ENCODE measurements at regions not wholly inside any gene's neighbourhood (a gene's known extent, or its start where the extent isn't known, plus 50 kb on each side); places are given as distances from the start of the nearest gene placed in this dataset.

- no peak overlapping the region for H2AFZ ChIP-seq
- no peaks in the 10 kb centered on the region for H3K9me3 ChIP-seq (ENCODE audit: low read depth)
- H4K20me1 ChIP-seq (ENCODE audit: insufficient read depth, poor library complexity, severe bottlenecking), result no peaks in the 10 kb centered on the region
- no peaks in the 10 kb centered on the region for H3K27me3 ChIP-seq
- no peaks in the 10 kb centered on the region for H3K79me2 ChIP-seq
- H3K4me2 ChIP-seq, result no peak overlapping the region
- TF ChIP-seq CTCF (IDR thresholded peaks at IDR 0.05; ENCODE audit: poor library complexity) (no peak), EZH2 (IDR thresholded peaks at IDR 0.05; ENCODE audit: borderline replicate concordance) (no peak), EZH2phosphoT487 (IDR thresholded peaks at IDR 0.05; ENCODE audit: low read depth, severe bottlenecking, unreplicated experiment) (no peak)
- H3K9me2 ChIP-seq (replicated peaks; ENCODE audit: insufficient read depth), result no peaks in the 10 kb centered on the region
- H3K4me3 ChIP-seq, result no peak overlapping the region
- no peak overlapping the region for H3K27ac ChIP-seq
- 52% methylated on average over 4 of the region's 4 CpGs for WGBS (ENCODE audit: low lambda C conversion rate, missing lambda C conversion rate)
- no peaks in the 10 kb centered on the region for H3K36me3 ChIP-seq (replicated peaks; ENCODE audit: insufficient read depth, low read depth)
- peaks cover 8% of the 10 kb centered on the region for H3K4me1 ChIP-seq (ENCODE audit: insufficient read depth)
- DNase-seq (ENCODE audit: low spot score), result no peak
Observed at GRCh38 chr2:204195498-204195897, 258.9 kb downstream of the ICOS start.

GRCh38 chr2:204197336-204198005, 260.9 kb downstream of the ICOS start:
- no peaks in the 10 kb centered on the region for H3K9me3 ChIP-seq (ENCODE audit: low read depth)
- no peak for DNase-seq (ENCODE audit: low spot score)
- H3K79me2 ChIP-seq, result no peaks in the 10 kb centered on the region
- H3K9me2 ChIP-seq (replicated peaks; ENCODE audit: insufficient read depth), result no peaks in the 10 kb centered on the region
- H2AFZ ChIP-seq, result no peak overlapping the region
- WGBS (ENCODE audit: low lambda C conversion rate, missing lambda C conversion rate), result 76% methylated on average over 5 of the region's 5 CpGs
- no peaks in the 10 kb centered on the region for H3K4me1 ChIP-seq (ENCODE audit: insufficient read depth)
- H3K27me3 ChIP-seq, result no peaks in the 10 kb centered on the region
- H3K27ac ChIP-seq, result no peak overlapping the region
- no peak overlapping the region for H3K4me2 ChIP-seq
- no peak overlapping the region for H3K4me3 ChIP-seq
- H3K36me3 ChIP-seq (replicated peaks; ENCODE audit: insufficient read depth, low read depth), result no peaks in the 10 kb centered on the region
- H4K20me1 ChIP-seq (ENCODE audit: insufficient read depth, poor library complexity, severe bottlenecking), result no peaks in the 10 kb centered on the region
- no peak for TF ChIP-seq EZH2phosphoT487 (IDR thresholded peaks at IDR 0.05; ENCODE audit: low read depth, severe bottlenecking, unreplicated experiment)
- TF ChIP-seq EZH2 (IDR thresholded peaks at IDR 0.05; ENCODE audit: borderline replicate concordance), result no peak
- TF ChIP-seq CTCF (IDR thresholded peaks at IDR 0.05; ENCODE audit: poor library complexity), result no peak

GRCh38 chr2:204199357-204199756, 262.8 kb downstream of the ICOS start:
- Histone ChIP-seq H3K9me2 (replicated peaks; ENCODE audit: insufficient read depth) (no peaks in the 10 kb centered on the region), H3K9me3 (ENCODE audit: low read depth) (no peaks in the 10 kb centered on the region), H3K4me2 (no peak overlapping the region), H2AFZ (no peak overlapping the region), H3K4me1 (ENCODE audit: insufficient read depth) (no peaks in the 10 kb centered on the region), H3K79me2 (no peaks in the 10 kb centered on the region), H3K27me3 (no peaks in the 10 kb centered on the region), H4K20me1 (ENCODE audit: insufficient read depth, poor library complexity, severe bottlenecking) (no peaks in the 10 kb centered on the region), H3K36me3 (replicated peaks; ENCODE audit: insufficient read depth, low read depth) (no peaks in the 10 kb centered on the region), H3K4me3 (no peak overlapping the region), H3K27ac (no peak overlapping the region)
- TF ChIP-seq EZH2 (IDR thresholded peaks at IDR 0.05; ENCODE audit: borderline replicate concordance) (no peak), EZH2phosphoT487 (IDR thresholded peaks at IDR 0.05; ENCODE audit: low read depth, severe bottlenecking, unreplicated experiment) (no peak), CTCF (IDR thresholded peaks at IDR 0.05; ENCODE audit: poor library complexity) (no peak)
- DNase-seq (ENCODE audit: low spot score), result no peak
- 89% methylated on average over 3 of the region's 3 CpGs for WGBS (ENCODE audit: low lambda C conversion rate, missing lambda C conversion rate)
